GM12872 (cell line): ENCODE measurements at regions not wholly inside any gene's neighbourhood (a gene's known extent, or its start where the extent isn't known, plus 50 kb on each side); places are given as distances from the start of the nearest gene placed in this dataset.

Source experiments
- TF ChIP-seq, protein P1 (sequence below): IDR thresholded peaks from 3 replicates; pipeline ENCODE4 v1.5.1; 2011; ENCODE audit warnings: low read depth, mild to moderate bottlenecking, low read length, moderate library complexity; ENCODE audit not compliant: insufficient read depth

- TF ChIP-seq, protein P1, sequence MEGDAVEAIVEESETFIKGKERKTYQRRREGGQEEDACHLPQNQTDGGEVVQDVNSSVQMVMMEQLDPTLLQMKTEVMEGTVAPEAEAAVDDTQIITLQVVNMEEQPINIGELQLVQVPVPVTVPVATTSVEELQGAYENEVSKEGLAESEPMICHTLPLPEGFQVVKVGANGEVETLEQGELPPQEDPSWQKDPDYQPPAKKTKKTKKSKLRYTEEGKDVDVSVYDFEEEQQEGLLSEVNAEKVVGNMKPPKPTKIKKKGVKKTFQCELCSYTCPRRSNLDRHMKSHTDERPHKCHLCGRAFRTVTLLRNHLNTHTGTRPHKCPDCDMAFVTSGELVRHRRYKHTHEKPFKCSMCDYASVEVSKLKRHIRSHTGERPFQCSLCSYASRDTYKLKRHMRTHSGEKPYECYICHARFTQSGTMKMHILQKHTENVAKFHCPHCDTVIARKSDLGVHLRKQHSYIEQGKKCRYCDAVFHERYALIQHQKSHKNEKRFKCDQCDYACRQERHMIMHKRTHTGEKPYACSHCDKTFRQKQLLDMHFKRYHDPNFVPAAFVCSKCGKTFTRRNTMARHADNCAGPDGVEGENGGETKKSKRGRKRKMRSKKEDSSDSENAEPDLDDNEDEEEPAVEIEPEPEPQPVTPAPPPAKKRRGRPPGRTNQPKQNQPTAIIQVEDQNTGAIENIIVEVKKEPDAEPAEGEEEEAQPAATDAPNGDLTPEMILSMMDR = no peak
Observed at GRCh38 chr6:79375635-79376337, 141.3 kb upstream of the HMGN3 start.

- TF ChIP-seq, protein P1 = no peak
Observed at GRCh38 chr6:79374308-79374707, 139.8 kb upstream of the HMGN3 start.

DNA sequence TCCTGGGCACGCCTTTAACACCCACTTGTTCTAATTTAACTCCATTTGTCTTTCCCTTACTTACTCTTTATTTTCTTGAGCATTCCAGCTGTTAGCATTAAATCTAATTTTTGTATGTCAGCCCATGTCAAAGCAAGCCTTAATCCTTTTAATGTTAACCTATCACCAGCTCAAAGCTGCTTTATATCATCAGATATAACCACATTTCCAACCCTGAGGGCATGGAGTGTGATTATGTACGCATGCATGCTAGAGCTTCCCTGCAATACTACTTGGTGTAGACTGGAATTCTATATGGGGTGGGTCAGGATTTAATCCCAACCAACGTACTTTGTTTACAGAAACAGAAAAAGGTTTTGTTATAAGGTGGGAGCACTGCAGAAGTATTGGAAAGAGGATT is 139.4 kb upstream of the HMGN3 start:
- TF ChIP-seq, protein P1 = no peak

DNA sequence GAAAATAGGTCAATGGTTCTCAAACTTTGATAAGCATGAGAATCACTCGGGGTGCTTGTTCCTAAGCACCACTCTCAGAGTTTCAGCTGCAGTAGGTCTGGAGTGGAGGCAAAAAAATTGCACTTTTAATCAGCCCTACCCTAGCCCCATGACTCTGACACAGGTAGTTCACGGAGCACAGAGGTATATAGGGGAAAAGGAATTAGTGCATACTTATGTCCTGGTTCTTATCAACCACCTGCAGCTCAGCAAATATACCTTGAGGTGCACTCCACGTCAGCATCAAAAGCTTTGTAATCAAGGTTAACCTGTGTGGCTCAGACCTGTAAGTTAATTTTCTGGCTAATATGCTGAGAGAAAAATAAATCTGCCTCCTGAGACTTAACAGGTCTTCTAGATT is 138.8 kb upstream of the HMGN3 start:
- TF ChIP-seq, protein P1 = no peak

GRCh38 chr6:79372757-79373156 is 138.3 kb upstream of the HMGN3 start:
- TF ChIP-seq, protein P1 = no peak

- TF ChIP-seq, protein P1 = no peak
Observed at GRCh38 chr6:79369026-79369425, 134.5 kb upstream of the HMGN3 start.

DNA sequence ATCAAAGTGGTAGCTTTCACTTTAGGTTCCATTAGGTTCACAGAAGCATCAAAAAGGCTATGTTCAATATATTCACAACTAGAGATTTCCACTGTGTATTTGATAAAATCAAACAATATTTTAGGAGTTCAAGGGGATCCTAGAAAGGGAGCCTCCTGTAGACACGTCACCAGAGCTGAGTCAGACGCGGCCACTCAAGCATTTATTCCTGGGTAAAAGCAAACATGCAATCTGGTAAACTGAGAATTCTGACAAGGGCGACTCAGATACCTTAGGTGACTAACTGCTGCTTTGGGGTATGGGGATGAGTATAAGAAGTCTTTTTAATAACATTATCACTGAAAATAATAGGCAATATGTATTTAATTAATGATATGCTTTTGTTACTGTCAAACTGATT is 118.7 kb upstream of the HMGN3 start:
- TF ChIP-seq, protein P1 = no peak
